ENCODE measurements at regions not wholly inside any gene's neighbourhood (a gene's known extent, or its start where the extent isn't known, plus 50 kb on each side); places are given as distances from the start of the nearest gene placed in this dataset.
A peak's percentile ranks its signal among the peaks of the same experiment; 100 is the strongest.

GRCh38 chr9:33718987-33719386, 76.4 kb upstream of the PRSS3 start:
- Histone ChIP-seq H3K36me3 (ENCODE audit: insufficient read depth, low read length, poor library complexity, severe bottlenecking) (no peaks in the 10 kb centered on the region), H3K4me3 (ENCODE audit: low read depth, low read length, poor library complexity, severe bottlenecking) (no peak overlapping the region), H3K9me3 (ENCODE audit: low read depth, low read length, poor library complexity, severe bottlenecking) (no peaks in the 10 kb centered on the region), H3K4me1 (ENCODE audit: insufficient read depth, low read length, poor library complexity, severe bottlenecking) (no peaks in the 10 kb centered on the region), H3K27ac (ENCODE audit: low read depth, low read length, poor library complexity, severe bottlenecking) (no peak overlapping the region), H3K27me3 (replicated peaks; ENCODE audit: insufficient read depth, low read depth, low read length, poor library complexity) (peaks cover 17% of the 10 kb centered on the region)
- ChIA-PET CTCF (interaction anchor here (2.2 kb wide), 1 partner anchor 95 kb away, joined by 12 read pairs; no protein-coding TSS in a partner anchor), POLR2A (ENCODE audit: low non-redundant PET) (no interaction called here)
- BruUV-seq (replicated peaks), result no TSS peak
- DNase-seq (ENCODE audit: low spot score), result no peak
- intact Hi-C loops (cut with micrococcal nuclease; ENCODE audit: unreplicated experiment), result no loop called here
- no peak for TF ChIP-seq CTCF (conservative IDR thresholded peaks at IDR 0.05; ENCODE audit: low read depth, low read length)

- ChIA-PET CTCF (interaction anchor here (0.6 to 2.2 kb wide), 2 partner anchors 42 to 96 kb away, joined by 3 to 12 read pairs; no protein-coding TSS in a partner anchor), POLR2A (ENCODE audit: low non-redundant PET) (no interaction called here)
- no peaks in the 10 kb centered on the region for H3K4me1 ChIP-seq (ENCODE audit: insufficient read depth, low read length, poor library complexity, severe bottlenecking)
- no peaks in the 10 kb centered on the region for H3K9me3 ChIP-seq (ENCODE audit: low read depth, low read length, poor library complexity, severe bottlenecking)
- peak; percentile 42 for DNase-seq (ENCODE audit: low spot score)
- intact Hi-C loops (cut with micrococcal nuclease; ENCODE audit: unreplicated experiment), result no loop called here
- no peak overlapping the region for H3K27ac ChIP-seq (ENCODE audit: low read depth, low read length, poor library complexity, severe bottlenecking)
- no peak overlapping the region for H3K4me3 ChIP-seq (ENCODE audit: low read depth, low read length, poor library complexity, severe bottlenecking)
- TF ChIP-seq CTCF (conservative IDR thresholded peaks at IDR 0.05; ENCODE audit: low read depth, low read length) (peak; percentile 69), EZH2 (IDR thresholded peaks at IDR 0.05; ENCODE audit: borderline replicate concordance, low read depth, low read length, poor library complexity, severe bottlenecking) (no peak)
- no TSS peak for BruUV-seq (replicated peaks)
- peaks cover 17% of the 10 kb centered on the region for H3K27me3 ChIP-seq (replicated peaks; ENCODE audit: insufficient read depth, low read depth, low read length, poor library complexity)
- no peaks in the 10 kb centered on the region for H3K36me3 ChIP-seq (ENCODE audit: insufficient read depth, low read length, poor library complexity, severe bottlenecking)
Measured at GRCh38 chr9:33719581-33720374, 75.6 kb upstream of the PRSS3 start.

- no peak overlapping the region for H3K27ac ChIP-seq (ENCODE audit: low read depth, low read length, poor library complexity, severe bottlenecking)
- intact Hi-C loops (cut with micrococcal nuclease; ENCODE audit: unreplicated experiment), result loop anchor here (1.0 kb wide), 1 partner anchor 98 kb away; no protein-coding TSS in a partner anchor
- H3K4me3 ChIP-seq (ENCODE audit: low read depth, low read length, poor library complexity, severe bottlenecking), result no peak overlapping the region
- POLR2A ChIA-PET (ENCODE audit: low non-redundant PET), result no interaction called here
- BruUV-seq (replicated peaks), result no TSS peak
- CTCF ChIA-PET, result interaction anchor here (0.6 to 4.4 kb wide), 4 partner anchors 97 to 270 kb away, joined by 5 to 57 read pairs (median 7); no protein-coding TSS in a partner anchor
- H3K27me3 ChIP-seq (replicated peaks; ENCODE audit: insufficient read depth, low read depth, low read length, poor library complexity), result peaks cover 13% of the 10 kb centered on the region
- no peaks in the 10 kb centered on the region for H3K4me1 ChIP-seq (ENCODE audit: insufficient read depth, low read length, poor library complexity, severe bottlenecking)
- TF ChIP-seq CTCF (conservative IDR thresholded peaks at IDR 0.05; ENCODE audit: low read depth, low read length) (peak; percentile 100), EZH2 (IDR thresholded peaks at IDR 0.05; ENCODE audit: borderline replicate concordance, low read depth, low read length, poor library complexity, severe bottlenecking) (no peak)
- DNase-seq (ENCODE audit: low spot score), result peak; percentile 84
- H3K36me3 ChIP-seq (ENCODE audit: insufficient read depth, low read length, poor library complexity, severe bottlenecking), result no peaks in the 10 kb centered on the region
- no peaks in the 10 kb centered on the region for H3K9me3 ChIP-seq (ENCODE audit: low read depth, low read length, poor library complexity, severe bottlenecking)
Measured at GRCh38 chr9:33721674-33722358, 73.5 kb upstream of the PRSS3 start.
